ENCODE measurements at regions not wholly inside any gene's neighbourhood (a gene's known extent, or its start where the extent isn't known, plus 50 kb on each side); places are given as distances from the start of the nearest gene placed in this dataset.

- Histone ChIP-seq H3K27me3 (no peaks in the 10 kb centered on the region), H3K9me3 (no peaks in the 10 kb centered on the region), H3K27ac (replicated peaks in 1 of 4) (no peak overlapping the region), H3K36me3 (no peaks in the 10 kb centered on the region), H3K4me3 (no peak overlapping the region), H3K4me1 (no peaks in the 10 kb centered on the region)
- DNase-seq (ENCODE audit: extremely low spot score), result no peak
- no peak for TF ChIP-seq POLR2AphosphoS5 (IDR thresholded peaks at IDR 0.05)
- intact Hi-C loops (cut with DNase I), result no loop called here
Observed at GRCh38 chr16:52364500-52364899, 182.4 kb downstream of the TOX3 start.

- 84% methylated on average over 4 of the region's 4 CpGs for WGBS
- Histone ChIP-seq H3K27me3 (no peaks in the 10 kb centered on the region), H3K4me1 (no peaks in the 10 kb centered on the region), H3K27ac (replicated peaks in 1 of 4) (no peak overlapping the region), H3K4me3 (no peak overlapping the region), H3K36me3 (no peaks in the 10 kb centered on the region), H3K9me3 (peaks cover 0 to 1% (median 0%) of the 10 kb centered on the region in 4 donors)
- intact Hi-C loops (cut with DNase I), result no loop called here
- no peak for TF ChIP-seq EP300 (IDR thresholded peaks at IDR 0.05)
- no peak for DNase-seq (ENCODE audit: extremely low spot score)
Observed at GRCh38 chr16:52363082-52363481, 183.9 kb downstream of the TOX3 start.

GRCh38 chr16:52357711-52358110, 189.2 kb downstream of the TOX3 start:
- peaks cover 0 to 8% (median 2%) of the 10 kb centered on the region in 4 donors for H3K9me3 ChIP-seq
- H3K36me3 ChIP-seq, result no peaks in the 10 kb centered on the region
- TF ChIP-seq CTCF (IDR thresholded peaks at IDR 0.05), result no peak
- TF ChIP-seq EP300 (IDR thresholded peaks at IDR 0.05), result no peak
- TF ChIP-seq POLR2AphosphoS5 (IDR thresholded peaks at IDR 0.05), result no peak
- no peak for TF ChIP-seq POLR2A (IDR thresholded peaks at IDR 0.05; ENCODE audit: low read depth)
- intact Hi-C loops (cut with DNase I), result no loop called here
- H3K27ac ChIP-seq (replicated peaks in 1 of 4), result no peak overlapping the region
- no peak overlapping the region for H3K4me3 ChIP-seq
- WGBS, result 51% methylated on average over 4 of the region's 4 CpGs
- H3K27me3 ChIP-seq, result no peaks in the 10 kb centered on the region
- H3K4me1 ChIP-seq, result no peaks in the 10 kb centered on the region
- DNase-seq (ENCODE audit: extremely low spot score), result no peak

GRCh38 chr16:52353249-52353648, 193.7 kb downstream of the TOX3 start:
- H3K36me3 ChIP-seq, result no peaks in the 10 kb centered on the region
- no peak for TF ChIP-seq CTCF (IDR thresholded peaks at IDR 0.05)
- no peak for TF ChIP-seq POLR2A (IDR thresholded peaks at IDR 0.05; ENCODE audit: low read depth)
- TF ChIP-seq EP300 (IDR thresholded peaks at IDR 0.05), result no peak
- no peak for TF ChIP-seq POLR2AphosphoS5 (IDR thresholded peaks at IDR 0.05)
- 79% methylated on average over 1 of the region's 1 CpG for WGBS
- no peak overlapping the region for H3K4me3 ChIP-seq
- intact Hi-C loops (cut with DNase I), result no loop called here
- peaks cover 0 to 8% (median 2%) of the 10 kb centered on the region in 4 donors for H3K9me3 ChIP-seq
- no peaks in the 10 kb centered on the region for H3K27me3 ChIP-seq
- no peaks in the 10 kb centered on the region for H3K4me1 ChIP-seq
- DNase-seq (ENCODE audit: extremely low spot score), result no peak
- H3K27ac ChIP-seq (replicated peaks in 1 of 4), result no peak overlapping the region

- H3K27ac ChIP-seq (replicated peaks in 1 of 4), result no peak overlapping the region
- TF ChIP-seq POLR2A (IDR thresholded peaks at IDR 0.05; ENCODE audit: low read depth), result no peak
- TF ChIP-seq CTCF (IDR thresholded peaks at IDR 0.05), result no peak
- no peak for TF ChIP-seq POLR2AphosphoS5 (IDR thresholded peaks at IDR 0.05)
- TF ChIP-seq EP300 (IDR thresholded peaks at IDR 0.05), result no peak
- no peaks in the 10 kb centered on the region for H3K27me3 ChIP-seq
- H3K4me1 ChIP-seq, result no peaks in the 10 kb centered on the region
- intact Hi-C loops (cut with DNase I), result no loop called here
- DNase-seq (ENCODE audit: extremely low spot score), result no peak
- no peaks in the 10 kb centered on the region for H3K36me3 ChIP-seq
- WGBS, result 68% methylated on average over 5 of the region's 5 CpGs
- no peak overlapping the region for H3K4me3 ChIP-seq
- H3K9me3 ChIP-seq, result no peaks in the 10 kb centered on the region
Observed at GRCh38 chr16:52351451-52351850, 195.5 kb downstream of the TOX3 start.

GRCh38 chr16:52350031-52350642, 196.8 kb downstream of the TOX3 start:
- intact Hi-C loops (cut with DNase I), result no loop called here
- Histone ChIP-seq H3K27me3 (no peaks in the 10 kb centered on the region), H3K4me3 (no peak overlapping the region), H3K4me1 (no peaks in the 10 kb centered on the region), H3K9me3 (no peaks in the 10 kb centered on the region), H3K36me3 (no peaks in the 10 kb centered on the region), H3K27ac (replicated peaks in 1 of 4) (no peak overlapping the region)
- 77% methylated on average over 3 of the region's 3 CpGs for WGBS
- DNase-seq (ENCODE audit: extremely low spot score), result no peak
- no peak for TF ChIP-seq CTCF (IDR thresholded peaks at IDR 0.05)
- TF ChIP-seq POLR2A (IDR thresholded peaks at IDR 0.05; ENCODE audit: low read depth), result no peak
- no peak for TF ChIP-seq EP300 (IDR thresholded peaks at IDR 0.05)
- TF ChIP-seq POLR2AphosphoS5 (IDR thresholded peaks at IDR 0.05), result no peak
